ENCODE measurements at regions not wholly inside any gene's neighbourhood (a gene's known extent, or its start where the extent isn't known, plus 50 kb on each side); places are given as distances from the start of the nearest gene placed in this dataset.

GRCh38 chr6:168838037-168838399, 397.0 kb downstream of the SMOC2 start:
- no peak for TF ChIP-seq CTCF (IDR thresholded peaks at IDR 0.05; ENCODE audit: low read depth, low read length)
- no peak overlapping the region for H3K4me3 ChIP-seq (ENCODE audit: low read depth, low read length)

GRCh38 chr6:168837254-168838036, 396.5 kb downstream of the SMOC2 start:
- TF ChIP-seq CTCF (IDR thresholded peaks at IDR 0.05; ENCODE audit: low read depth, low read length) = no peak
- H3K4me3 ChIP-seq (ENCODE audit: low read depth, low read length) = no peak overlapping the region

GRCh38 chr6:168835991-168836390, 395.0 kb downstream of the SMOC2 start:
- no peak overlapping the region for H3K4me3 ChIP-seq (ENCODE audit: low read depth, low read length)
- TF ChIP-seq CTCF (IDR thresholded peaks at IDR 0.05; ENCODE audit: low read depth, low read length) = no peak

GRCh38 chr6:168834801-168835200, 393.8 kb downstream of the SMOC2 start:
- TF ChIP-seq CTCF (IDR thresholded peaks at IDR 0.05; ENCODE audit: low read depth, low read length) = no peak
- H3K4me3 ChIP-seq (ENCODE audit: low read depth, low read length) = no peak overlapping the region

GRCh38 chr6:168834042-168834587, 393.1 kb downstream of the SMOC2 start:
- no peak overlapping the region for H3K4me3 ChIP-seq (ENCODE audit: low read depth, low read length)
- no peak for TF ChIP-seq CTCF (IDR thresholded peaks at IDR 0.05; ENCODE audit: low read depth, low read length)

GRCh38 chr6:168828800-168829199, 387.8 kb downstream of the SMOC2 start:
- no peak for TF ChIP-seq CTCF (IDR thresholded peaks at IDR 0.05; ENCODE audit: low read depth, low read length)
- H3K4me3 ChIP-seq (ENCODE audit: low read depth, low read length) = no peak overlapping the region

- H3K4me3 ChIP-seq (ENCODE audit: low read depth, low read length) = no peak overlapping the region
- TF ChIP-seq CTCF (IDR thresholded peaks at IDR 0.05; ENCODE audit: low read depth, low read length) = no peak
These were observed 387.1 kb downstream of the SMOC2 start for GRCh38 chr6:168828035-168828434.
